ENCODE measurements at regions not wholly inside any gene's neighbourhood (a gene's known extent, or its start where the extent isn't known, plus 50 kb on each side); places are given as distances from the start of the nearest gene placed in this dataset.
"Not testable (repeated sequence)": the region's sequence is repeated elsewhere in the genome, so short reads cannot be mapped to it uniquely, and the experiment has no call there.

DNA sequence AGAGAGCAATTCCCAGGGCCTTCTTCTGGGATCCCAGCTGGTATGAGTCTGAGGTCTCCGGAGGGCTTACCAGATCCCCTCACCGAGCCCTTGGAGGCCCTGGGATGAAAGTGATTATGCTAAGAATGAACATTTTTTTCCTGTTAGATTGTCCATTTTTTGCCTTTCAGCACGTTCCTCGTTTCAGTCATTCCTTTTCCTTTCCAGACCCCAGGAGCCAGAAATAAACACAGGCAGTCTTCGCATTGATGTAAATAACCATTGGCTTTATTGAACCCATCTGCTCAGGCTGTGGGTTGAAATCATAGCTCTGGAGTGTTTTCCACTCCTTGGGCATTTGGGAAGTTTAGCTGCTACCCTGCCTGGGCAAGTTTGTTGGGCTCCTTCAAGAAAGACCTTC is 320.9 kb upstream of the AUTS2 start:
- DNase-seq: no peak
- Histone ChIP-seq H3K27me3 (ENCODE audit: control insufficient read depth, insufficient read depth, low read length) (no peaks in the 10 kb centered on the region), H3K4me3 (ENCODE audit: insufficient read depth, low read depth, low read length) (no peak overlapping the region), H3K36me3 (replicated peaks; ENCODE audit: control insufficient read depth, insufficient read depth, low read length) (no peaks in the 10 kb centered on the region)

DNA sequence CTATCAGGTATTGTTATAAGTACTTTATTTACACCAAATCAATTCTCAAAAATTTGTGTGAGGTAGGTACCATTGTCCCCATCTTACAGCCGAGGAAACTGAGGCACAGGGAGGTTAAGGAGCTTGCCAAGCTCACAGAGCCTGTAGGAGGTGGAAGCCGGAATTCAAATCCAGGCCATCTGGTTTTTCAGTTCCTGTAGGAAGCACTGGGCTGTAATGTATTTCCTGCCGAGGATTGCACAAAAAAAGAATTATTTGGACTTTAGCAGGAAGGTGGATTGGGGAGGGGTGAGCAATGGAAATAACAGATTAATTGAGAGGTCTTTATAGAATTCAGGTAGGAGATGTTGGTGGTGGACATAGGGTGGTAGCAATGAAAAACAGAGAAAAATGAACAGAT is 315.3 kb upstream of the AUTS2 start:
- Histone ChIP-seq H3K27me3 (ENCODE audit: control insufficient read depth, insufficient read depth, low read length) (no peaks in the 10 kb centered on the region), H3K36me3 (replicated peaks; ENCODE audit: control insufficient read depth, insufficient read depth, low read length) (no peaks in the 10 kb centered on the region), H3K4me3 (ENCODE audit: insufficient read depth, low read depth, low read length) (no peak overlapping the region)
- no peak for DNase-seq

DNA sequence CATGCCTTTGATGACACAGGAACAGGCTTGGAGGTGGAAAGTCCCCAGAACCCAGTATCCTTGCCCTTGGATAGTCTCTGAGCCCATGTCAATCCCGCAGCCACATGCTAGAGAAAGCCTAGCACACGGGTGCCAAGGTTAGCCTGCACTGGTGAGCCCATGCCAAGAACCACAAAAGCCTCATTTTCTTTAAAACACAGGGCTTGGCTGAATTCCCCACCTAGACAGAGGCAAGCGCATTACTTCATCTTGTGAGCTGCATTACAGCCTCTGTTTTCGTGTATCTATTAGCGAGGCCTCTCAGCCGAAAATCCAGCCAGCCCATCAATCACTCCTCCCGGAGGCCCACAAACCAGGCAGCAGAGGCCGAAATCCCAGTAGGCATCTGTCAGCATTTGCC is 314.9 kb upstream of the AUTS2 start:
- no peaks in the 10 kb centered on the region for H3K36me3 ChIP-seq (replicated peaks; ENCODE audit: control insufficient read depth, insufficient read depth, low read length)
- H3K4me3 ChIP-seq (ENCODE audit: insufficient read depth, low read depth, low read length): no peak overlapping the region
- H3K27me3 ChIP-seq (ENCODE audit: control insufficient read depth, insufficient read depth, low read length): no peaks in the 10 kb centered on the region
- DNase-seq: no peak

DNA sequence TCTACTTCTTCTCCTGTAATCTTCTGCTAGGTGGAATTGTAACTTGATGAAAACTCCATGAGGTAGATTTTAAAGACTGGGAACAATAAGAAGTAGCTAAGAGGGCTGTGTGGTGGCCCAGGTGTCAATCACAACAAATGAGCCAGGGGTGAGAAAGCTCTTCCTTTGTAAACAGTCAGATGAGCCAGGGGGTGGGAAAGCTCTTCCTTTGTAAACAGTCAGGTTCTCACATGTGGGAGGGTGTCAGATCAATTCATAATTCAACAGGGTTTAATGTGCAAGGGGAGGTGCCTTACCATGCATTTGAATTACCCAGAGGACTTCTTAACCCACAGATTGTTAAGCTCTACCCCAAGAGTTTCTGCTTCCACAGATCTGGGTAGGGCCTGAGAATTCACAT is 312.4 kb upstream of the AUTS2 start:
- DNase-seq: no peak
- H3K4me3 ChIP-seq (ENCODE audit: insufficient read depth, low read depth, low read length): no peak overlapping the region
- no peaks in the 10 kb centered on the region for H3K36me3 ChIP-seq (replicated peaks; ENCODE audit: control insufficient read depth, insufficient read depth, low read length)
- H3K27me3 ChIP-seq (ENCODE audit: control insufficient read depth, insufficient read depth, low read length): no peaks in the 10 kb centered on the region

DNA sequence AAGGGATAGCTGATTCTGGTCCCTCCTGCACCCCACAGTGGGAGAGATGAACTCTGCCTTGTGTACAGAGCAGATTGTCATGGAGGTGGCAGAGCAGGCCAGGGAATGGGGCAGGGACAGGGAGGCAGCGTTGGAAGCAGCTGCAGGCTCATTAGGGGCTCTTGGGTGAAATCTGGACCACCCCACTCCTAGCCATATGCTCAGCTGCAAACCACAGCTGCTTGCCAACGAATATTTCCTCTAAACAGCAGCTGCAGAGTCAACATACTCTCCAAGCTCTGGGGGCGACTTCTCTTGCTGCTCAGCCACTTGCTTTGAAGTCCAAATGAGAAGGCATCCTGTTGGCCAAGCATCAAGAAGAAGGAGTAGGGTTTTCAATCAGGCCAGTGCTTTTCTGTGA is 302.3 kb upstream of the AUTS2 start:
- Histone ChIP-seq H3K36me3 (replicated peaks; ENCODE audit: control insufficient read depth, insufficient read depth, low read length) (no peaks in the 10 kb centered on the region), H3K4me3 (ENCODE audit: insufficient read depth, low read depth, low read length) (no peak overlapping the region), H3K27me3 (ENCODE audit: control insufficient read depth, insufficient read depth, low read length) (no peaks in the 10 kb centered on the region; the same call in 1 of the 2 replicates)
- DNase-seq: no peak

DNA sequence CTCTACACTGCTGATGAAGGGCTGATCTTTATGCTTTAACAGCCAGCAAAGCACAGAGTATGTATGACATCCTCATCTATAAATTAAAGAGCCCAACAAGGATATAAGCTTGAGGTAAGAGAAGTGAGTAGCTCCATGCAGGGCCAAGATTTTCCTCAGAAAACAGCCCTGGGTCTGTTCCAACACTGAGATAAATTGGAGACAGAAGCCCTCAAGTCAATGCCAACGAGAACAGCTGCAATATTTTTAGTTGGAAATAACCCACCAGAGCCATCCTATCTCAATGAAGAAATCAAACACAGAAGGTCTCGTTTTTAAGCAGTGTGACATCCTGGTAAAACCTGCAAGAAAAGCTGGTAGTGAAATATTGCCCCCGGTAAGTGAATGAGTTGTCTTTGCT is 297.0 kb upstream of the AUTS2 start:
- Histone ChIP-seq H3K4me3 (ENCODE audit: insufficient read depth, low read depth, low read length) (no peak overlapping the region), H3K27me3 (ENCODE audit: control insufficient read depth, insufficient read depth, low read length) (no peaks in the 10 kb centered on the region; the same call in 1 of the 2 replicates), H3K36me3 (replicated peaks; ENCODE audit: control insufficient read depth, insufficient read depth, low read length) (no peaks in the 10 kb centered on the region)
- no peak for DNase-seq

DNA sequence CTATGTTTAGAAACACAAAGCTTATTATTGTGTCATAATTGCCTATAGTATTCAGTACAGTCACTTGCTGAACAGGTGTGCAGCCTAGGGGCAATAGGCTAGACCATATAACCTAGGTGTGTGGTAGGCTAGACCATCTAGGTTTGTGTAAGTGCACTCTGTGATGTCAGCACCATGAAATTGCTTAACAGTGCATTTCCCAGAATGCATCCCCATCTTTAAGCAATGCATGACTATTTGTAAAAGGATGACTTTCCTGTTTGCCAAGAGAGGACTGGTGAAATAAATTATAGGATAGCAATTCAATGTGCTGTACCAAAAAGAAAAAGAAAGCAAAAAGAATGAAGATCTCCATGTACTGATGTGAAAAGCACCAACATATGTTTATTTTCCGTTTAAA is 288.7 kb upstream of the AUTS2 start:
- no peaks in the 10 kb centered on the region for H3K27me3 ChIP-seq (ENCODE audit: control insufficient read depth, insufficient read depth, low read length)
- H3K36me3 ChIP-seq (replicated peaks; ENCODE audit: control insufficient read depth, insufficient read depth, low read length): no peaks in the 10 kb centered on the region
- no peak overlapping the region for H3K4me3 ChIP-seq (ENCODE audit: insufficient read depth, low read depth, low read length)
- DNase-seq: no peak

DNA sequence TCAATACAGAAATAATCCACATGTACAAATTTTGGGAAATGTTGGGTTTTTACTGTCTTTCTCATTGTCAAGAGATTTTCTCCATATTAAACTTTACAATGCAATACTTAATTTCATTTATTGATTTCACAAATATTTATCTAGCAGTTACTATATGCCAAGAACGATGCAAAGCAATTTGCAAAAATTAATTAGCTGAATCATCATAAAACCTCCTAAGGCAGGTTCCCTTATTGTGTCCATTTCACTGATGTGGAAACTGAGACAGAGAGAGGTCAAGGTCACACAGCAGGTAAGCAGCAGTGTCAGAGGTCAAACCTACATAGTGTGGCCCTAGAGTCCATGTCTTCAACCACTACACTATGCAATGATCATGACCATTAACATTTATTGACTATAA is 286.8 kb upstream of the AUTS2 start:
- no peak for DNase-seq
- Histone ChIP-seq H3K27me3 (ENCODE audit: control insufficient read depth, insufficient read depth, low read length) (no peaks in the 10 kb centered on the region), H3K4me3 (ENCODE audit: insufficient read depth, low read depth, low read length) (no peak overlapping the region), H3K36me3 (replicated peaks; ENCODE audit: control insufficient read depth, insufficient read depth, low read length) (no peaks in the 10 kb centered on the region)

DNA sequence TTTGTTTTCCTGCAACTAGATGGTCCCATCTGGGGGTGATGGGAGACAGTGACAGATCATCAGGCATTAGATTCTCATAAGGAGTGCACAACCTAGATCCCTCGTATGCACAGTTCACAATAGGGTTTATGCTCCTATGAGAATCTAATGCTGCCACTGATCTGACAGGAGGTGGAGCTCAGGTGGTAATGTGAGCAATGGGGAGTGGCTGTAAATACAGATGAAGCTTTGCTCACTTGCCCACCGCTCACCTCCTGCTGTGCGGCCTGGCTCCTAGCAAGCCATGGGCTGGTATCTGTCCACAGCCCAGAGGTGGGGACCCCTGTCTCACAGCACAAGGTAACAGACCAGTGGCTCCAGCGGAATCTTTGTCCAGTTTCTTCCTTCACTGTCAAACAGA is 284.4 kb upstream of the AUTS2 start:
- not testable (repeated sequence) for H3K27me3 ChIP-seq (ENCODE audit: control insufficient read depth, insufficient read depth, low read length); DNase-seq; H3K36me3 ChIP-seq (replicated peaks; ENCODE audit: control insufficient read depth, insufficient read depth, low read length); H3K4me3 ChIP-seq (ENCODE audit: insufficient read depth, low read depth, low read length)

DNA sequence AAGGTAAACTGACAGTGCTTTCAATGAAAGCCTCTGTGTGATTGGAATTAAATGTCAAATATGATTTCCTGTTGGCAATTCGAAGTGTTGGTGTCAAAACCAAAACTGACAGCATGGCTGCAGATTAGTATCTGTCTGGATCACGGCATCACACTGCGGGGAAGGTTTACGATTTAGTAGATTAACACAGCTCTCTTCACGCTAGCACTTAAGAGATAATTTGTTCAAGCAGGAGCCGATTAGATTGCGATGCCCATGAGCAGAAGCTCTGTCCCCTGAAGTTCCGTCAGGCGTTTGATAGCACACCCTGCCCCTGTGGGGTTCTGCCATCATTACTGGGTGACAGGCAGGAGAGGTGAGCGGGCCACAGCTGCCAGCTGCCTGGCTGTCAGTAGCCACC is 279.5 kb upstream of the AUTS2 start:
- Histone ChIP-seq H3K36me3 (replicated peaks; ENCODE audit: control insufficient read depth, insufficient read depth, low read length) (no peaks in the 10 kb centered on the region), H3K4me3 (ENCODE audit: insufficient read depth, low read depth, low read length) (no peak overlapping the region), H3K27me3 (ENCODE audit: control insufficient read depth, insufficient read depth, low read length) (no peaks in the 10 kb centered on the region)
- no peak for DNase-seq

DNA sequence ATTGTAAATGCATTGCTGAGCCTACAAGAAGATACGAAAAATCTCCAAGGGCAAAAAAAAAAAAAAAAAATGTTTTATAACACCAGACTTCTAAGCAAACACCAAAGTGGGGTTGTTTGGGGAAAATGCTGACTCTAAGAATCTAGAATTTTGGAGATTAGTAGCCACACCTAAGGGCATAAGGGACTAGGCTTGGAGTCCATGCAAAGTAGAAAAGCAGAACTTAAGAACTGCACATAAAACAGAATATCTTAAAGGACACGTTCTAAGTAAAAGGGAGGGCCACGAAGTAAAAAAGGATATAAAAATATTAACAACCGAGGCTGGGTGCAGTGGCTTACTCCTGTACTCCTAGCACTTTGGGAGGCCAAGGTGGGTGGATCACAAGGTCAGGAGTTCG is 269.8 kb upstream of the AUTS2 start:
- no peak for DNase-seq
- Histone ChIP-seq H3K27me3 (ENCODE audit: control insufficient read depth, insufficient read depth, low read length) (no peaks in the 10 kb centered on the region), H3K36me3 (replicated peaks; ENCODE audit: control insufficient read depth, insufficient read depth, low read length) (no peaks in the 10 kb centered on the region), H3K4me3 (ENCODE audit: insufficient read depth, low read depth, low read length) (no peak overlapping the region)

DNA sequence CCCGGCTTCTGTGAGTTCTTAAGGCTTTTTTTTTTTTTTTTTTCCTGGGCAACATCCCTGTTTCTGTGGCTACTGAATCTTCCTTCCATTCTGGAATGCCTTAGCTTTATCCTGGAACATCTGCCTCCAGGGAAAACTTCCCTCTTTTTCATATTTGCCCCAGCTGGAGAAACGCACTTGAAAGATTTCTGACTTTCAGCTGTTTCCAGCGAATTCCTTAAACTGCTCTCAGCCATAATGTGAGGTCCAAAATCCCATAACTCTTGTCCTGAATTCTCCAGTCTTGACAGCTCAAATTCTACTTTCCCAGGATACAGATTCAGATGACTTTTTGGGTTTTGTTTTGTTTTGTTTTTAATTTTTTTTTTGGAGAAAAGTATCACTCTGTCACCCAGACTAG is 263.6 kb upstream of the AUTS2 start:
- Histone ChIP-seq H3K36me3 (replicated peaks; ENCODE audit: control insufficient read depth, insufficient read depth, low read length) (no peaks in the 10 kb centered on the region), H3K27me3 (ENCODE audit: control insufficient read depth, insufficient read depth, low read length) (no peaks in the 10 kb centered on the region), H3K4me3 (ENCODE audit: insufficient read depth, low read depth, low read length) (no peak overlapping the region)
- no peak for DNase-seq

DNA sequence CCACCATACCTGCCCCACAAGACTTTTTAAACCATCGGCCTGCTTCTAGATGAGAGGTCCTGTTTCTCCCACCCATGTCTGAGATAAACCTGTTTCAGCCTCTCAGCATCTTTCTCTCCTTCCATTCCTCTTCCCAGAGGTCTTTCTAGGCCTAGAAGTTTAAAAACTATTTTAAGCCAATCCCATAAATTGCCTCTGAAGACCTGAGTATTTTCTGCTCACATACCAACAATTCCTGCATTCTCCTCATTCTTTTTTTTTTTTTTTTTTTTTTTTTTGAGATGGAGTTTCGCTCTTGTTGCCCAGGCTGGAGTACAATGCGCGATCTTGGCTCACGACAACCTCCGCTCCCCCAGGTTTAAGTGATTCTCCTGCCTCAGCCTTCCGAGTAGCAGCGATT is 262.9 kb upstream of the AUTS2 start:
- H3K27me3 ChIP-seq (ENCODE audit: control insufficient read depth, insufficient read depth, low read length): no peaks in the 10 kb centered on the region
- no peak for DNase-seq
- no peak overlapping the region for H3K4me3 ChIP-seq (ENCODE audit: insufficient read depth, low read depth, low read length)
- H3K36me3 ChIP-seq (replicated peaks; ENCODE audit: control insufficient read depth, insufficient read depth, low read length): no peaks in the 10 kb centered on the region

DNA sequence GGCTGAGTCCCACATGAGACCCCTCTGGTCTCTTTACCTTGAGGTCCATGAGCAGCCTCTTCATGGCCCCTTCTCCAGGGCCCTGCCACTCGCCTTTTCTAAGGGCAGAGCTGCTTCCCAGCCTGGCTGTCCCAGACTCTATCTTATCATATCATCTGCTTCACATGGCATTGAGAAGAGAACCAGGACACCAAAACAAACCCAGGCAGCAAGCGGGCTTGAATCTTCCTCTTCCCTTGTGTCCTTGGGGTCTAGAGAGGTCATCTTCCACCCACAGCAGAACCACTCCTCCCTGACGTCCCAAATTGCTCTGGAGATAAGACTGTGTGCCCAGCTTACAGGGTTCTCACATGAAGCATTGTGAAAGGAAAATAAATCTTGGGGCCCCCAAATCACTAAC is 261.3 kb upstream of the AUTS2 start:
- Histone ChIP-seq H3K36me3 (replicated peaks; ENCODE audit: control insufficient read depth, insufficient read depth, low read length) (no peaks in the 10 kb centered on the region), H3K4me3 (ENCODE audit: insufficient read depth, low read depth, low read length) (no peak overlapping the region), H3K27me3 (ENCODE audit: control insufficient read depth, insufficient read depth, low read length) (no peaks in the 10 kb centered on the region)
- no peak for DNase-seq

DNA sequence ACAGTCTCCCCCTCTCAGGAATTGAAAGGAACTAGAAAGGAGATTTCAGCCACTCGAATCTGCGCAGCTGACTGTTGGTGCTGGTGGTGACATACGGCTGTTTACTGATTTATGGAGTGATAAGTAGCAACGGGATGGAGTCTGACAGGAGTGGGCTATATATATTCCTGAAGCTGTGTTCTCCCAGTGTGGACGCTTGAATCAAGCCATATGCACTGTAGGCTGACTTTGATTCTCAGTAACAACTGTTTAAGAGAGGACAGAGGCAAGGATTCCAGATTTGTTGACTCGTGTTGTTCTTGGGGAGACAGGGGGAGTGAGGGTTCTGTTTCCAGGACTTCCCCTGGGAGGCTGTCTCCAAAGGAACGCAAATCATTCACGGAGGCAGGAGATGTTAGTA is 260.1 kb upstream of the AUTS2 start:
- Histone ChIP-seq H3K36me3 (replicated peaks; ENCODE audit: control insufficient read depth, insufficient read depth, low read length) (no peaks in the 10 kb centered on the region), H3K4me3 (ENCODE audit: insufficient read depth, low read depth, low read length) (no peak overlapping the region), H3K27me3 (ENCODE audit: control insufficient read depth, insufficient read depth, low read length) (no peaks in the 10 kb centered on the region)
- no peak for DNase-seq

DNA sequence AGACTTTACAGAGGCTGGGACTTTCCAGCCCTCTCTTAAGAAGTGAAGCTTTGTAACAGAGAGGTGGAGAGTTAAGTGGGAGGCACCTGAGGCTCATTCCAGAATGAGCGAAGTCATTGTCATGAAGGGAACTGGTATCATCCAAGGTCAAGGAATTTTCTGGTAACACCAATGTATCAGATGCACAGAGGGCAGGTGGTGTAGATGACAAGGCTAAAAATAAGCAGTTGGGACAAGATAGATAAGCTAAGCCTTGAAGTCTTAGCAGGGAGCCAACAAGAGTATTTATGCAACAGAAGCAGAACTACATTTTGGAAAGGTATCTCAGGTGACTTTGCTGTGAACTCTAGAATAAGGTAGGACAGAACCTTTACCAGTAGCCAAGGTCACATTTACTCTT is 257.0 kb upstream of the AUTS2 start:
- no peaks in the 10 kb centered on the region for H3K27me3 ChIP-seq (ENCODE audit: control insufficient read depth, insufficient read depth, low read length)

More for the DNA sequence above, 257.0 kb upstream of the AUTS2 start:
- DNase-seq: no peak
- H3K36me3 ChIP-seq (replicated peaks; ENCODE audit: control insufficient read depth, insufficient read depth, low read length): no peaks in the 10 kb centered on the region
- H3K4me3 ChIP-seq (ENCODE audit: insufficient read depth, low read depth, low read length): no peak overlapping the region
